H1 (cell line): ENCODE measurements at regions not wholly inside any gene's neighbourhood (a gene's known extent, or its start where the extent isn't known, plus 50 kb on each side); places are given as distances from the start of the nearest gene placed in this dataset.

Experiments
- CTCF ChIA-PET: fragments of 300-600 bp; sonication (Branson Sonifier 250); formaldehyde crosslinking; loops from one replicate; lab custom pipeline; 2021; ENCODE audit not compliant: partially characterized antibody; lab: Charles Lee
- POLR2A ChIA-PET: fragments of 300-600 bp; sonication (Branson Sonifier 250); formaldehyde crosslinking; loops from one replicate; lab custom pipeline; 2021; ENCODE audit warnings: inconsistent platforms; ENCODE audit not compliant: partially characterized antibody; lab: Charles Lee
- DNase-seq, 2 experiments: peaks; one replicate each; pipeline versions ENCODE4 v3.0.0 to v3.0.0-alpha.2; 2010 to 2022; ENCODE audit warnings: low spot score in 2 of 2, low read depth in 1 of 2, mixed read lengths in 1 of 2
- FAIRE-seq: peaks from 2 replicates; lab custom pipeline; 2011; peaks lifted over from hg19 to GRCh38; lab: Jason Lieb, UNC
- H2AFZ ChIP-seq: 2 replicates; pipeline ENCODE4 v1.8.1; 2012; ENCODE audit warnings: low read length, inconsistent platforms
- H2AK5ac ChIP-seq: 2 replicates; pipeline ENCODE4 v1.6.1; 2013; ENCODE audit warnings: low read depth, low read length
- H2BK120ac ChIP-seq: replicated peaks from 2 replicates; pipeline ENCODE3; 2013; ENCODE audit warnings: low read depth, low read length, inconsistent platforms
- H2BK12ac ChIP-seq: 2 replicates; pipeline ENCODE4 v1.6.1; 2013; ENCODE audit warnings: low read depth, low read length
- H2BK15ac ChIP-seq: 2 replicates; pipeline ENCODE4 v1.6.1; 2013; ENCODE audit warnings: low read length
- H2BK20ac ChIP-seq: 2 replicates; pipeline ENCODE4 v1.6.1; 2013; ENCODE audit warnings: low read length
- H2BK5ac ChIP-seq: 2 replicates; pipeline ENCODE4 v1.6.1; 2013; ENCODE audit warnings: low read depth, low read length
- H3K14ac ChIP-seq: 2 replicates; pipeline ENCODE4 v1.6.1; 2013; ENCODE audit warnings: inconsistent platforms; ENCODE audit not compliant: insufficient read length
- H3K18ac ChIP-seq: 2 replicates; pipeline ENCODE4 v1.6.1; 2013; ENCODE audit warnings: low read length; ENCODE audit errors: extremely low read depth
- H3K23ac ChIP-seq: 2 replicates; pipeline ENCODE4 v1.6.1; 2013; ENCODE audit warnings: inconsistent platforms; ENCODE audit not compliant: insufficient read length
- H3K23me2 ChIP-seq: 2 replicates; pipeline ENCODE4 v1.6.1; 2013; ENCODE audit warnings: low read depth, low read length
- H3K27ac ChIP-seq: 2 replicates; pipeline ENCODE4 v1.6.1; 2011; ENCODE audit warnings: low read depth, low read length, inconsistent platforms
- H3K27me3 ChIP-seq, 4 experiments: replicated peaks in 1 of 4; 1 replicate in 1 of 4; 2 replicates in 3 of 4; pipeline versions ENCODE4 v1.6.1 to v1.8.1; 2011 to 2013; ENCODE audit warnings: low read length in 3 of 4, mild to moderate bottlenecking in 3 of 4, inconsistent platforms in 2 of 4, mixed read lengths in 2 of 4, moderate library complexity in 1 of 4; ENCODE audit not compliant: control insufficient read depth in 3 of 4, insufficient read depth in 3 of 4; ENCODE audit errors: extremely low read depth in 1 of 4
- H3K36me3 ChIP-seq, 4 experiments: 2 replicates each; pipeline versions ENCODE4 v1.6.1 to v1.8.1; 2011 to 2013; ENCODE audit warnings: mild to moderate bottlenecking in 4 of 4, low read length in 3 of 4, moderate library complexity in 2 of 4, control low read depth in 1 of 4, inconsistent platforms in 1 of 4; ENCODE audit not compliant: insufficient read depth in 4 of 4, control insufficient read depth in 2 of 4
- H3K4ac ChIP-seq: replicated peaks from 2 replicates; pipeline ENCODE3; 2013; ENCODE audit warnings: low read length, low read depth, mixed read lengths, inconsistent platforms; ENCODE audit not compliant: insufficient read length
- H3K4me1 ChIP-seq, 4 experiments: replicated peaks in 1 of 4; 1 replicate in 1 of 4; 2 replicates in 3 of 4; pipeline versions ENCODE4 v1.6.1 to v1.8.1; 2011 to 2013; ENCODE audit warnings: low read length in 3 of 4, inconsistent platforms in 2 of 4, mixed read lengths in 1 of 4; ENCODE audit not compliant: insufficient read depth in 4 of 4, control insufficient read depth in 3 of 4
- H3K4me2 ChIP-seq, 2 experiments: 2 replicates each; pipeline versions ENCODE4 v1.6.1 to v1.8.1; 2011 to 2013; ENCODE audit warnings: low read depth in 2 of 2, low read length in 2 of 2, control low read depth in 1 of 2, inconsistent platforms in 1 of 2, mild to moderate bottlenecking in 1 of 2; ENCODE audit not compliant: insufficient read depth in 1 of 2
- H3K4me3 ChIP-seq, 4 experiments: fragments of 200-600, 300-600 bp in 1 of 4; sonication (generic), shearing (Covaris generic), sonication (Bioruptor Twin) in 1 of 4; 2 replicates each; pipeline versions ENCODE4 v1.5.1 to v1.8.1; 2011 to 2016; ENCODE audit warnings: low read length in 4 of 4, low read depth in 3 of 4, control low read depth in 2 of 4, inconsistent platforms in 2 of 4, mild to moderate bottlenecking in 2 of 4, mixed read lengths in 1 of 4, moderate library complexity in 1 of 4; ENCODE audit not compliant: insufficient read depth in 2 of 4; ENCODE audit errors: extremely low read depth in 1 of 4
- H3K56ac ChIP-seq: replicated peaks from 2 replicates; pipeline ENCODE3; 2013; ENCODE audit warnings: low read depth, mild to moderate bottlenecking, mixed read lengths, low read length, inconsistent platforms; ENCODE audit not compliant: insufficient read length
- H3K79me1 ChIP-seq: 2 replicates; pipeline ENCODE4 v1.6.1; 2013; ENCODE audit warnings: low read depth, low read length, control low read depth
- H3K79me2 ChIP-seq, 2 experiments: 2 replicates each; pipeline versions ENCODE4 v1.6.1 to v1.8.1; 2012 to 2013; ENCODE audit warnings: low read length in 2 of 2, mild to moderate bottlenecking in 2 of 2, inconsistent platforms in 1 of 2; ENCODE audit not compliant: insufficient read depth in 2 of 2, control insufficient read depth in 1 of 2
- H3K9ac ChIP-seq, 4 experiments: replicated peaks in 1 of 4; 1 replicate in 1 of 4; 2 replicates in 3 of 4; pipeline versions ENCODE4 v1.6.1 to v1.8.1; 2011 to 2013; ENCODE audit warnings: low read depth in 3 of 4, low read length in 3 of 4, control low read depth in 2 of 4, mild to moderate bottlenecking in 2 of 4, moderate library complexity in 2 of 4, inconsistent platforms in 1 of 4; ENCODE audit errors: extremely low read depth in 1 of 4
- H3K9me3 ChIP-seq, 2 experiments: 2 replicates each; pipeline versions ENCODE4 v1.6.1 to v1.8.1; 2012 to 2013; ENCODE audit warnings: mild to moderate bottlenecking in 2 of 2, moderate library complexity in 2 of 2, control low read depth in 1 of 2, inconsistent platforms in 1 of 2, low read depth in 1 of 2, low read length in 1 of 2, mixed read lengths in 1 of 2; ENCODE audit not compliant: insufficient read depth in 2 of 2
- H4K20me1 ChIP-seq, 2 experiments: replicated peaks in 1 of 2; 2 replicates each; pipeline versions ENCODE3 to v1.8.1; 2011 to 2013; ENCODE audit warnings: inconsistent platforms in 2 of 2, low read length in 2 of 2, mild to moderate bottlenecking in 1 of 2; ENCODE audit not compliant: insufficient read depth in 2 of 2, control insufficient read depth in 1 of 2
- H4K5ac ChIP-seq: 2 replicates; pipeline ENCODE4 v1.6.1; 2013; ENCODE audit warnings: low read length, low read depth, mixed read lengths, inconsistent platforms; ENCODE audit not compliant: insufficient read length
- H4K8ac ChIP-seq: 2 replicates; pipeline ENCODE4 v1.8.0; 2013; ENCODE audit warnings: mild to moderate bottlenecking, moderate library complexity, low read length, inconsistent platforms; ENCODE audit not compliant: insufficient read depth; ENCODE audit errors: extremely low read depth
- H4K91ac ChIP-seq: replicated peaks from 2 replicates; pipeline ENCODE3; 2013; ENCODE audit warnings: low read length, mixed read lengths, inconsistent platforms; ENCODE audit not compliant: insufficient read length
- BCL11A ChIP-seq, 2 experiments: IDR thresholded peaks; one replicate each; pipeline ENCODE4 v1.6.1; 2011; ENCODE audit warnings: low read depth in 2 of 2, low read length in 2 of 2, mild to moderate bottlenecking in 2 of 2
- CBX8 ChIP-seq: fragments of 300-800, 300-1000 bp; sonication (generic); IDR thresholded peaks from 2 replicates; pipeline ENCODE4 v1.7.1; 2016; ENCODE audit warnings: low read depth, low read length, borderline replicate concordance
- EP300 ChIP-seq, 2 experiments: IDR thresholded peaks; 1 replicate in 1 of 2; 2 replicates in 1 of 2; pipeline ENCODE4 v1.6.1; 2011 to 2012; ENCODE audit warnings: low read depth in 2 of 2, low read length in 2 of 2, mild to moderate bottlenecking in 2 of 2, borderline replicate concordance in 1 of 2, inconsistent platforms in 1 of 2, moderate library complexity in 1 of 2
- POLR2A ChIP-seq, 2 experiments: IDR thresholded peaks; 1 replicate in 1 of 2; 2 replicates in 1 of 2; pipeline ENCODE4 v1.6.1; 2011; ENCODE audit warnings: low read depth in 2 of 2, low read length in 2 of 2, mild to moderate bottlenecking in 2 of 2; ENCODE audit errors: control extremely low read depth in 1 of 2
- RBBP5 ChIP-seq: IDR thresholded peaks from 2 replicates; pipeline ENCODE4 v1.7.1; 2012; ENCODE audit warnings: low read depth, mild to moderate bottlenecking, inconsistent platforms, low read length, moderate library complexity, borderline replicate concordance
- SIN3A ChIP-seq, 2 experiments: IDR thresholded peaks in 1 of 2; conservative IDR thresholded peaks in 1 of 2; 2 replicates each; pipeline ENCODE4 v1.6.1; 2011 to 2012; ENCODE audit warnings: low read length in 2 of 2, improper control_type of control experiment in 1 of 2, low read depth in 1 of 2, mild to moderate bottlenecking in 1 of 2
- WGBS, 2 experiments: shearing (Covaris generic) in 1 of 2; methylation state at CpG; one replicate each; pipeline versions ENCODE4 v1.1.6 to v1.1.7; 2013 to 2015; ENCODE audit warnings: low lambda C conversion rate in 2 of 2, mixed read lengths in 2 of 2, inconsistent platforms in 1 of 2, low coverage in 1 of 2, missing lambda C conversion rate in 1 of 2; ENCODE audit not compliant: insufficient replicate concordance in 2 of 2, insufficient coverage in 1 of 2, insufficient read length in 1 of 2; ENCODE audit errors: extremely low coverage in 1 of 2, missing lambda C conversion rate in 1 of 2; 5-methylcytosine and 5-hydroxymethylcytosine counted together

GRCh38 chr10:70991140-70992124 lies 103.1 kb upstream of the PCBD1 start:
- Histone ChIP-seq H2BK12ac (no peak overlapping the region), H2BK15ac (no peak overlapping the region), H3K56ac (no peak overlapping the region), H3K9me3 (no peaks in the 10 kb centered on the region), H2BK5ac (no peak overlapping the region), H3K27ac (no peak overlapping the region), H2BK120ac (no peak overlapping the region), H3K23ac (no peak overlapping the region), H2BK20ac (no peak overlapping the region), H3K27me3 (peaks cover 0 to 3% (median 0%) of the 10 kb centered on the region in 4 experiments; a peak in 1 of 7 replicates), H3K4me3 (no peak overlapping the region), H3K4me1 (no peaks in the 10 kb centered on the region; a peak in 1 of 7 replicates), H3K4ac (no peak overlapping the region), H4K8ac (no peak overlapping the region), H3K23me2 (no peaks in the 10 kb centered on the region), H3K14ac (no peak overlapping the region), H3K9ac (no peak overlapping the region), H4K20me1 (no peaks in the 10 kb centered on the region), H3K4me2 (no peak overlapping the region), H3K79me1 (no peaks in the 10 kb centered on the region), H3K79me2 (no peaks in the 10 kb centered on the region), H3K36me3 (no peaks in the 10 kb centered on the region), H3K18ac (no peak overlapping the region), H4K91ac (no peak overlapping the region), H2AK5ac (no peak overlapping the region), H4K5ac (no peak overlapping the region), H2AFZ (no peak overlapping the region)
- CTCF ChIA-PET: interaction anchor here (0.7 to 2.5 kb wide), 10 partner anchors 14 to 88 kb away, joined by 3 to 8 read pairs (median 3); no protein-coding TSS in a partner anchor
- no peak for FAIRE-seq
- DNase-seq: no peak
- 94% methylated on average over 13 of the region's 14 CpGs; no CpG with 5 or more reads in 1 of the 2 experiments for WGBS, 2 experiments
- no peak for TF ChIP-seq EP300 (IDR thresholded peaks at IDR 0.05; ENCODE audit: borderline replicate concordance in 1 of 2, low read depth in 2 of 2, low read length in 2 of 2)
- no peak for TF ChIP-seq BCL11A (IDR thresholded peaks at IDR 0.05; ENCODE audit: low read depth in 2 of 2, low read length in 2 of 2)
- TF ChIP-seq RBBP5: no peak
- no peak for TF ChIP-seq SIN3A (conservative IDR thresholded peaks at IDR 0.05 in 1 of 2, IDR thresholded peaks at IDR 0.05 in 1 of 2; ENCODE audit: low read depth in 1 of 2, low read length in 2 of 2)
- TF ChIP-seq POLR2A (IDR thresholded peaks at IDR 0.05; ENCODE audit: control extremely low read depth in 1 of 2, low read depth in 2 of 2, low read length in 2 of 2): no peak
- TF ChIP-seq CBX8: no peak
- POLR2A ChIA-PET: no interaction called here
